ENCODE measurements at regions not wholly inside any gene's neighbourhood (a gene's known extent, or its start where the extent isn't known, plus 50 kb on each side); places are given as distances from the start of the nearest gene placed in this dataset.

GRCh38 chr20:60101891-60102281 lies 143.7 kb downstream of the CDH26 start:
- TF ChIP-seq POLR2AphosphoS5 (IDR thresholded peaks at IDR 0.05; ENCODE audit: low read depth, low read length), result no peak
- no peak for TF ChIP-seq REST (IDR thresholded peaks at IDR 0.05; ENCODE audit: insufficient read depth in 1 of 2, low read depth in 2 of 2, low read length in 2 of 2)
- TF ChIP-seq SIN3A (IDR thresholded peaks at IDR 0.05; ENCODE audit: borderline replicate concordance, insufficient read depth, low read length), result no peak

Data from PFSK-1 (cell line).